Stimulated activated naive B cell treated with anti-CD40 and anti-IgM and Interleukin-4, amounts not matched to agents 10 μg/mL and 1 μg/mL and 100 μg/mL, for 72 hours (primary cell): ENCODE measurements at regions not wholly inside any gene's neighbourhood (a gene's known extent, or its start where the extent isn't known, plus 50 kb on each side); places are given as distances from the start of the nearest gene placed in this dataset.
"Not testable (repeated sequence)": the region's sequence is repeated elsewhere in the genome, so short reads cannot be mapped to it uniquely, and the experiment has no call there.

Source experiments
- ATAC-seq, 2 donors: fragments of 150-1000 bp; cut with Tn5 transposase; replicated peaks; 2 replicates each; pipeline ENCODE4 v1.10.0; 2021; ENCODE audit warnings: moderate library complexity in 1 of 2
- DNase-seq: peaks from one replicate; pipeline ENCODE4 v3.0.0; 2021
- H3K27ac Mint-ChIP-seq: one replicate; pipeline ENCODE4 v1.8.0; 2022; ENCODE audit warnings: mild to moderate bottlenecking, mixed read lengths
- H3K27me3 Mint-ChIP-seq, 2 donors: one replicate each; pipeline ENCODE4 v1.8.0; 2022; ENCODE audit warnings: mixed read lengths in 2 of 2
- H3K36me3 Mint-ChIP-seq, 2 donors: one replicate each; pipeline ENCODE4 v1.8.0; 2022; ENCODE audit warnings: mixed read lengths in 2 of 2, mild to moderate bottlenecking in 1 of 2
- H3K4me1 Mint-ChIP-seq, 2 donors: one replicate each; pipeline ENCODE4 v1.8.0; 2022; ENCODE audit warnings: mixed read lengths in 2 of 2, mild to moderate bottlenecking in 1 of 2
- H3K4me3 Mint-ChIP-seq, 2 donors: one replicate each; pipeline ENCODE4 v1.8.0; 2022; ENCODE audit warnings: mild to moderate bottlenecking in 2 of 2, mixed read lengths in 2 of 2, moderate library complexity in 1 of 2
- H3K9me3 Mint-ChIP-seq, 2 donors: one replicate each; pipeline ENCODE4 v1.8.0; 2022; ENCODE audit warnings: mixed read lengths in 2 of 2, mild to moderate bottlenecking in 1 of 2

GRCh38 chr2:49772299-49772970, 618.1 kb upstream of the FSHR start:
- Mint-ChIP-seq H3K9me3 (no peaks in the 10 kb centered on the region), H3K36me3 (no peaks in the 10 kb centered on the region), H3K4me3 (no peak overlapping the region), H3K27ac (no peak overlapping the region), H3K4me1 (no peaks in the 10 kb centered on the region), H3K27me3 (no peaks in the 10 kb centered on the region)
- DNase-seq (no peak), ATAC-seq (peak in 1 of 2 donors; percentile 12)

- H3K9me3 Mint-ChIP-seq, result no peaks in the 10 kb centered on the region
- DNase-seq, result no peak
- no peak overlapping the region for H3K27ac Mint-ChIP-seq
These were observed 616.6 kb upstream of the FSHR start for GRCh38 chr2:49770919-49771318.

DNA sequence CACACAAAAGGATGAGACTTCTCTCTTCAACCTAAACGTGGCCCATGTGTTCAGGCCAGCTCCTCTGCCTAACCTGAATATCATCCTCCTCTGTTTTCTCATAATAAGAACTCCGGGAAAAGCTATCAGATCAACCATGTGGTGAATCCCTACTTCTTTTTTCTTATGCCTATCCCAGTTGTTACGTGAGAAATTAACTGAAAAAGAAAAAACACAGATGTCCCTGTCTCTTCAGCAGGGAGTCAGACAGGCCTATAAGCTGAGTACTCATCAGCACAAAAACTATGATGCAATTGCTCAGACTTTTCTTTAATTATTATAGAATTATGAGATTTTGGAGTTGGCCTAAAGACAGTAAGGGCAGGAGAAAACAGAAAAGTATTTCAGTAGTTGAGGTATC, 613.0 kb upstream of the FSHR start:
- Mint-ChIP-seq H3K27ac (no peak overlapping the region), H3K27me3 (no peaks in the 10 kb centered on the region), H3K9me3 (no peaks in the 10 kb centered on the region), H3K36me3 (no peaks in the 10 kb centered on the region), H3K4me3 (no peak overlapping the region), H3K4me1 (no peaks in the 10 kb centered on the region)
- ATAC-seq, result no peak
- no peak for DNase-seq

More at GRCh38 chr2:49770919-49771318, 616.6 kb upstream of the FSHR start:
- ATAC-seq, result peak; percentile 42 to 49
- H3K4me3 Mint-ChIP-seq, result no peak overlapping the region
- H3K4me1 Mint-ChIP-seq, result no peaks in the 10 kb centered on the region
- no peaks in the 10 kb centered on the region for H3K36me3 Mint-ChIP-seq
- no peaks in the 10 kb centered on the region for H3K27me3 Mint-ChIP-seq

- ATAC-seq (no peak), DNase-seq (no peak)
- Mint-ChIP-seq H3K36me3 (no peaks in the 10 kb centered on the region), H3K27ac (no peak overlapping the region), H3K4me1 (no peaks in the 10 kb centered on the region), H3K27me3 (no peaks in the 10 kb centered on the region), H3K4me3 (no peak overlapping the region), H3K9me3 (peaks cover 1 to 8% of the 10 kb centered on the region in 2 donors)
These were observed 601.5 kb upstream of the FSHR start for GRCh38 chr2:49755777-49756176.

DNA sequence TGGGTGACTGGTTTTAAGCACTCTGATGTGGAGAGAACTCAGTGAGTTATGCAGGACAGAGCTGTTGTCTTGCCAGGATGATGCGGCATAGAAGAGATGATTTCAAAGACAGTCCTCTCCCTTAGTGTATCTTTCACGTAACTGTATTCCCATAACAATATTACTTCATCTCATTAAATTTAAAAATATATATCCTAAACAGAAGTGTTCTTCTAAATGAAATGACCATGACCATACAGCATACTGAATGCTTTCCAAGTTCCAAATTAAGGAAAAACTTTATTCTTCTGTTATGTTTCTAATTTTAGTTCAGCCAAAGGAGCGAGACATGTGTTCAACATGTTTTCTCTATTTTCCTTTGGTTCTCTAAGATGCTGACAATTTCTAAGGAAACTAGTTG, 600.1 kb upstream of the FSHR start:
- Mint-ChIP-seq H3K27me3 (no peaks in the 10 kb centered on the region), H3K36me3 (no peaks in the 10 kb centered on the region), H3K27ac (no peak overlapping the region), H3K4me1 (no peaks in the 10 kb centered on the region), H3K9me3 (peaks cover 3 to 8% of the 10 kb centered on the region in 2 donors), H3K4me3 (no peak overlapping the region)
- DNase-seq (no peak), ATAC-seq (no peak)

DNA sequence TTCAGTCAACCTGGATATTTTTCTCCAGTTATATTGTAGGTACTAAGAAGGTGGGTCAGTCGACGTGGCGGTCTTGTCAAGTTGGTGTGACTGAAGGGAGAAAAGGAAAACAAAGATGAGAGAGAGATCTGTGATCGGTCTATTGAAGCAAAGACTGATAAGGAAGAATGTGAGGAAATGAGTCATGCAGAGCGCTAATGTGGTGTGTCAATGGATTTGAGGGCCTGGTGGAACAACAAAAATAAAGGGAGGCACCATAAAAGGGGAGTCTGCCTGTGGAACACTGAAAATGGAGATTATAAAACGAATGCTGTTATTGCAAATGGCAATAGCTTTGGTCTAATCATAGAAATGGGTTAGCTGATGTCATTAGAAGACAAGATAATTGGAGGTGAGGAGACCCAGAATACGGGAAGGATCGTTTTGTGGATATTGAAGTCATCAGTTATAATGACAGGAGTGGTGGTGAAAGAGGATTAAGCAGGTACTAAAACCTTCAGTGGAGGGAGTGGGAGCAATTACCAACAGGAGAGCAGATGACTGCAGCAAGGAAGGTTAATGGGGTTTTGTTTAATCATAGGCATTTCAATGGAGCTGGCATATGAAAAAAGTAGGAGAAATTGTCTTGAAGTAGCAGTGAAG, 599.1 kb upstream of the FSHR start:
- no peak for DNase-seq
- H3K27ac Mint-ChIP-seq, result no peak overlapping the region

DNA sequence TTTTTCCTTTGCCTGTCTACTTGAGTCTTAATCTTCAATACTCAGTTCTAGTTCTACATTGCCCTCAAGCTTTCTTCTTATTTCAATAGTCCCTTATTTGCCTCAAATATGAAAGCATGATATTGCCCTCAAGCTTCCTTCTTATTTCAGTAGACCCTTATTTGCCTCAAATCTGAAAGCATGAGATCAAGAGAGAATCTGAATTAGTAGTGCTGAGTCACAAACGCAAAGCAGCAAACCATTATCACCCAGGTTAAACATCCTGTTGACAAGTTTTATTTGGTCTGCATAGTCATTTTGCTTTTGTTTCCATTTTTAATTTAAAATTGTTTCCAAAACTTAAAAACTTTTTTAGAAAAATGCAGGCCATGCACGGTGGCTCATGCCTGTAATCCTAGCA, 583.3 kb upstream of the FSHR start:
- no peak for ATAC-seq
- H3K27ac Mint-ChIP-seq, result no peak overlapping the region
- DNase-seq, result no peak

More for the DNA sequence above, 599.1 kb upstream of the FSHR start:
- ATAC-seq, result no peak
- Mint-ChIP-seq H3K9me3 (peaks cover 3% of the 10 kb centered on the region in 2 donors), H3K4me1 (no peaks in the 10 kb centered on the region), H3K27me3 (no peaks in the 10 kb centered on the region), H3K4me3 (no peak overlapping the region), H3K36me3 (no peaks in the 10 kb centered on the region)

DNA sequence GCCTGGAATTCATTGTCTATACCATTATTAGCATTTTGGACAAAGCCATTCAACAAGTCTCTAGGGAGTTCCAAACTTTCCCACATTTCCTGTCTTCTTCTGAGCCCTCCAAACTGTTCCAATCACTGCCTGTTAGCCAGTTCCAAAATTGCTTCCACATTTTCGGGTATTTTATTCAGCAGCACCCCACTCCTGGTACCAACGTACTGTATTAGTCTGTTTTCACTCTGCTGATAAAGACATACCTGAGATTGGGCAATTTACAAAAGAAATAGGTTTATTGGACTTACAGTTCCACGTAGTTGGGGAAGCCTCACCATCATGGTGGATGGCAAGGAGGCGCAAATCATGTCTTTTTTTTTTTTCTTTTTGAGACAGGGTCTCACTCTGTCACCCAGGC, 578.6 kb upstream of the FSHR start:
- not testable (repeated sequence) for DNase-seq, H3K27me3 Mint-ChIP-seq, H3K4me3 Mint-ChIP-seq, H3K4me1 Mint-ChIP-seq, H3K9me3 Mint-ChIP-seq, H3K27ac Mint-ChIP-seq, ATAC-seq, H3K36me3 Mint-ChIP-seq

More for the DNA sequence above, 583.3 kb upstream of the FSHR start:
- H3K9me3 Mint-ChIP-seq, result peaks cover 0 to 7% of the 10 kb centered on the region in 2 donors
- H3K27me3 Mint-ChIP-seq, result no peaks in the 10 kb centered on the region
- H3K36me3 Mint-ChIP-seq, result no peaks in the 10 kb centered on the region
- H3K4me1 Mint-ChIP-seq, result no peaks in the 10 kb centered on the region
- no peak overlapping the region for H3K4me3 Mint-ChIP-seq

- no peaks in the 10 kb centered on the region for H3K4me1 Mint-ChIP-seq
- no peak for ATAC-seq
- no peak overlapping the region for H3K27ac Mint-ChIP-seq
- H3K9me3 Mint-ChIP-seq, result no peaks in the 10 kb centered on the region
- no peak overlapping the region for H3K4me3 Mint-ChIP-seq
- H3K36me3 Mint-ChIP-seq, result no peaks in the 10 kb centered on the region
- DNase-seq, result no peak
- H3K27me3 Mint-ChIP-seq, result no peaks in the 10 kb centered on the region
These were observed 564.9 kb upstream of the FSHR start for GRCh38 chr2:49719241-49719640.

- no peaks in the 10 kb centered on the region for H3K36me3 Mint-ChIP-seq
- no peaks in the 10 kb centered on the region for H3K27me3 Mint-ChIP-seq
- H3K4me1 Mint-ChIP-seq, result no peaks in the 10 kb centered on the region
- H3K9me3 Mint-ChIP-seq, result no peaks in the 10 kb centered on the region
- ATAC-seq (no peak), DNase-seq (no peak)
- H3K4me3 Mint-ChIP-seq, result no peak overlapping the region
- H3K27ac Mint-ChIP-seq, result no peak overlapping the region
These were observed 561.3 kb upstream of the FSHR start for GRCh38 chr2:49715597-49715996.

DNA sequence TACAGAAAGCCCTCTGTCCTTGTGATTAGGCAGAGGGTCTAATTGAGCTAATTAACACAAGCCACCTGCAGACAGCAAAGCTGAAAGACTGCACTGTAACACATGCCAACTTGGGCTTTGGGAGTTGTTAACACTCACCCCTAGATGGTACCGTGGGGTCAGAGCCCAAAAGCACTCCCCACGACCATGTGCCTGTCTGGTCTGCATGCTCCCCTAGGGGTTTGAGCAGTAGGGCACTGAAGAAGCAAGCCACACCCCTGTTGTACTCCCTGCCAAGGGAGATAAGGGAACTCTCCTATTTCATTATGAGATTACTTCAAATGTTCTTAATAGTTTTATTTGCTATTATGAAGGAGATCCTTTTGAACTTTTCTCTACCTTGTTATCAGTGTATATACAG, 560.1 kb upstream of the FSHR start:
- H3K4me1 Mint-ChIP-seq, result no peaks in the 10 kb centered on the region
- H3K27me3 Mint-ChIP-seq, result no peaks in the 10 kb centered on the region
- H3K9me3 Mint-ChIP-seq, result peaks cover 0 to 1% of the 10 kb centered on the region in 2 donors
- no peak overlapping the region for H3K4me3 Mint-ChIP-seq
- H3K36me3 Mint-ChIP-seq, result no peaks in the 10 kb centered on the region
- ATAC-seq (peak in 1 of 2 donors; percentile 45), DNase-seq (no peak)
- no peak overlapping the region for H3K27ac Mint-ChIP-seq

- no peak overlapping the region for H3K27ac Mint-ChIP-seq
- no peaks in the 10 kb centered on the region for H3K36me3 Mint-ChIP-seq
- DNase-seq (no peak), ATAC-seq (no peak)
- H3K9me3 Mint-ChIP-seq, result peaks cover 0 to 5% of the 10 kb centered on the region in 2 donors
- H3K4me3 Mint-ChIP-seq, result no peak overlapping the region
- no peaks in the 10 kb centered on the region for H3K4me1 Mint-ChIP-seq
- H3K27me3 Mint-ChIP-seq, result no peaks in the 10 kb centered on the region
These were observed 548.4 kb upstream of the FSHR start for GRCh38 chr2:49702740-49703139.

DNA sequence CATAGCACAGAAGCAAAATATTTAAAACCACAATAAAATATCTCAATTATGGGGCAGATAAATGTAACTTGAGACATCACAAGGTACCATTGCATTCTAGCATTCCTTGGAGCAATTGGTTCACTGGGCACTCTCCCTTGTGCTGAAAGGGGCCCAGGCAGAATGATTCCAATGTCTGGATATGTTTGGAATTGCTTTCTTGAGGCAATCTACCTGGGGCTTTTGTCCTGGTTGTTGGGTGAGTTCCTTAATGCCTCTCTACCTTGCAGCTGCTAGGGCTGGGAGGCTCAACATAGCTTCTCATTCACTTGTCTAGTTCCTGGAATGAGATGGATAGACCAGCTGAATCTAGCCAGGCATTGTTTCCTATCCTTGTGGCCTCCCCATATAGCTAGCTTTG, 539.6 kb upstream of the FSHR start:
- H3K4me3 Mint-ChIP-seq, result no peak overlapping the region
- DNase-seq (no peak), ATAC-seq (no peak)
- H3K9me3 Mint-ChIP-seq, result peaks cover 0 to 4% of the 10 kb centered on the region in 2 donors
- no peaks in the 10 kb centered on the region for H3K27me3 Mint-ChIP-seq
- H3K4me1 Mint-ChIP-seq, result no peaks in the 10 kb centered on the region
- H3K27ac Mint-ChIP-seq, result no peak overlapping the region
- H3K36me3 Mint-ChIP-seq, result no peaks in the 10 kb centered on the region

DNA sequence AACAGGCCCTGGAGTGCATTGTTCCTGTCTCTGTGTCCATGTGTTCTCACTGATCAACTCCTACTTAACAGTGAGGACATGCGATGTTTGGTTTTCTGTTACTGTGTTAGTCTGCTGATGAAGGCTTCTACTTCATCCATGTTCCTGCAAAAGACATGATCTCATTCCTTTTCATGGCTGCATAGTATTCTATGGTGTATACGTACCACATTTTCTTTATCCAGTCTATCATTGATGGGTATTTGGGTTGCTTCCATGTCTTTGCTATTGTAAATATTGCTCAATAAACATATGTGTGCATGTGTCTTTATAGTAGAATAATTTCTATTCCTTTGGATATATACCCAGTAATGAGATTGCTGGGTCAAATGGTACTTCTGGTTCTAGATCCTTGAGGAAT, 537.7 kb upstream of the FSHR start:
- not testable (repeated sequence) for H3K27me3 Mint-ChIP-seq, DNase-seq, H3K27ac Mint-ChIP-seq, H3K4me3 Mint-ChIP-seq, H3K4me1 Mint-ChIP-seq, H3K9me3 Mint-ChIP-seq, H3K36me3 Mint-ChIP-seq, ATAC-seq

GRCh38 chr2:49687918-49688317, 533.6 kb upstream of the FSHR start:
- ATAC-seq (no peak), DNase-seq (no peak)
- H3K27me3 Mint-ChIP-seq, result no peaks in the 10 kb centered on the region
- no peak overlapping the region for H3K4me3 Mint-ChIP-seq
- no peaks in the 10 kb centered on the region for H3K9me3 Mint-ChIP-seq
- H3K4me1 Mint-ChIP-seq, result no peaks in the 10 kb centered on the region
- H3K27ac Mint-ChIP-seq, result no peak overlapping the region
- H3K36me3 Mint-ChIP-seq, result no peaks in the 10 kb centered on the region
